Stimulated activated CD4-positive, alpha-beta T cell treated with anti-CD3 and anti-CD28 coated beads, TNF-alpha, amount 100 ng/mL, for 24 hours (primary cell): ENCODE measurements at regions not wholly inside any gene's neighbourhood (a gene's known extent, or its start where the extent isn't known, plus 50 kb on each side); places are given as distances from the start of the nearest gene placed in this dataset.
A peak's percentile ranks its signal among the peaks of the same experiment; 100 is the strongest.
"Not testable (repeated sequence)": the region's sequence is repeated elsewhere in the genome, so short reads cannot be mapped to it uniquely, and the experiment has no call there.

ENCODE experiments used
- DNase-seq, 3 experiments: peaks; one replicate each; pipeline ENCODE4 v3.0.0-alpha.2; 2020; ENCODE audit warnings: low read depth in 3 of 3

- DNase-seq = no peak
Measured at GRCh38 chr22:22120160-22120559, 124.4 kb upstream of the VPREB1 start.

DNA sequence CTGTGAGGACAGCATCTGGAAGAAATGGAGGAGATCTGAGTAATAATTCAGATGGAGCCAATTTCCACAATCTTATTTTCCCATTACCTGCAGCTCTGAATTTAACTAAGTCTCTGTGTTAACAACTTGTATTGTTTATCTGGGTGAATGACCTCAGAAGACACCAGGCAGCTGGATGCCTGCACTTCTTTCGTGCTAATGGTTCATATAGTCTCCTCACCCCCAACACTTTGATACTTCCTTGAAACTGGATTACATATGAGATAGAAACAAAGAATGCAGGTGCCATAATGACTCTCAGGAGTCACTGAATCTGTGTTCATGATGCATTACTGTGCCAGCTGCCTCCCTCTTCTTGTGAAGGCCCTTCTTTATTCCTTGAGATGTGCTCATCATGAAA lies 125.6 kb upstream of the VPREB1 start:
- no peak for DNase-seq

GRCh38 chr22:22117864-22118544 lies 126.6 kb upstream of the VPREB1 start:
- DNase-seq = not testable (repeated sequence)

DNA sequence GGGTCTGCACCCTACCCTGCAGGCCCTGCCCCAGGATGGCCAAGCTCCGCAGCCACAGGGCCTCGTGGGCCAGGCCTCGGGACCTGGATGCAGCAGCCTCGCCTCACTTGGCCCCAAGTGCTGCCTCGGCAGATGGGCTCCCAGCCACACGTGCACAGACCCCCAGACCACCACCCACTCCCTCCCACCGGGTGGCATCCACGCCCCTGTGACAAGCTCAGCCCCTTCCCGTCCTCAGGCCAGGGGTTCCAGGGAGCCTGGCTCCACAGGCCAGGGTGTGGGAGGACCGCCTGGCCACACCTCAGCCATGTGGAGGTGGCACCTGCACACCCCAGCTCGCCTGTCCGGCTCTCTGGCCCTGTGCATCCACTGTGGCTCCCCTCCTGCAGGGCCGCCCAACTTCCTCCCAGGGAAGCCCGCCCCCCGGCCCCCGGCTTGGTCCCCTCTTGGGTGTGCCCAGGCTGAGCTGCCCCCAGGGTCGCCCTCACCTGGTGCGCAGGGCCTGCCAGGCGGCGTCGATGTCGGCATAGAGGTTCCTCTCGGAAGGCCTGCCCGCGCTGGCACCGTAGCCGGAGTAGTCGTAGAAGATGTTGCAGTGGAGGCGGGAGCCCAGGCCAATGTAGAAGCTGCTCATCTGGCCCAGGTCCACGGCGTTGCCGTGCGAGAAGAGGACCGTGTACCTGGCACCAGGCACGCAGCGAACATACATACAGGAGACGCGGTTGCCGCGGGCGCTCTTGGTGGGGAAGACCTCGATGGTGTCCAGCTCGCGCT lies 127.4 kb upstream of the VPREB1 start:
- DNase-seq = not testable (repeated sequence)

DNA sequence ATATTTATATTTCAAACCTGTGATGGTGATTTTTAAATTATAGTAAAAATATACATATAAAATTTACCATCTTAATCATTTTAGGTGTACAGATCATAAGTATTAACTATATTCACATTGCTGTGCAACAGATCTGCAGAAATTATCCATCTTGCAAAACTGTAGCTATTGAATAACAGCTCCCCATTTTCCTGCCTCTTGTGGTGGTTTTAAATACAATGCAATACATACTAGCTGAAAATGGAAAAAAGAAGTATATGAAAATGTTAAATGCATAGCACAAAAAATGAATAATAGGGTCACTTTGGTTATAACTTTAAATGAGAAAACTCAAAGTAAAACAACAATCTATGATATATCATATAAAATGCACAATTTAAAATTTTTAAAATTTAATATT lies 130.9 kb upstream of the VPREB1 start:
- no peak for DNase-seq

DNA sequence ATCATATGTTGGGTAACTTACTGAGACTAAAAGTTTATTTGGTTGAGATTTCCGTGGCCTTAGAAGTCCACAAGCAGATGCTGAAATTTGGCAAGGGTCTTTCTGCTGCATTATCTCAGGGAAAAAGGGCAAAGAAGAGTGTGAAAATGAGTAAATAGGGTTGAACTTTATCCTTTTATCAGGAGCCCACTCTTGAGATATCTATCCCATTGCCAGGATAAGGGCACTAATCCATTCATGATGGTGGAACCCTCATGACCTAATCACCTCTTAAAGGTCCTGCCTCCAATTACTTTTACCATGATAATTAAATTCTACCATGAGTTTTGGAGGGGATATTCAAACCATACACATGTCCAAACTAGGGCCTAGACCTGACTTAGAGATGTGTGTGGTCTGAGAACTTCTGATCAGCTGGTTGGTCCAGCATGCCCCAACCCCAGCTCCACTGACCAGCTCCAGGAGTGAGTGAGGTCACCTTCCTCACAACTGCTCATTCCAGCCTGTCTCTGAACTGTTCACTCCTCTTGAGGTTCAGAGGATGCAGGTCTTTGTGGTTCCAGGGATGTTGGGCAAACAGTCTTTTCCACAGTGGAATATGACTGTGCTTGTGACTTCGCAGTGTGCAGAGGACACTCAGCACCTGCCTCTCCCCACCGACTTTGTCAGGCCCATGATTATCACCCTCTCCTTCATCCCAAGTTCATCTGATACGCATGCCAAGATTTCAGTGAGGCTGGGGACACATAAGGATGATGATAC lies 130.1 kb upstream of the TOP3B start:
- DNase-seq = no peak

- no peak for DNase-seq
Measured at GRCh38 chr22:22111983-22112382, 129.4 kb upstream of the TOP3B start.

DNA sequence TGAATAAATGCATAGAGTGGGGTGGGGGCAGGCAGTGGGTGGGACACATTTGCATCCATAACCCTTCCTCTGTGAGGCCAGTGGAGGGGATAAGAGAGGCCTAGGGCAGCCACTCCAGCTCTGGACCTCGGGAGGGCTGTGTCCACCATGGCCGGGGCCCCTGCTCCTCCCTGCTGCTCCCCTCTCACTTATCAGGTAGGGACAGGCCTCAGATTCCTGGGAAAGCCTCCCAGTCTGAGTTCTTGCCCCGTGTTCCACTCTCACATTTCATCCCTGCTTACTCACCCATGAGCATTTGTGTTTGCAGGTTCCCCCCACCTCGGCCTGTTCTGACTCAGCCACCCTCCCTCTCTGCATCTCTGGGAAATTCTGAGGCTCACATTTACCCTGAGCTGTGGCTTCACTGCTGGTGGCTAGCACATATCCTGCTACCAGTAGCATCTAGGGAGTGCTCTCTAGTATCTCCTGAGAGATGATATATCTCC lies 128.7 kb upstream of the TOP3B start:
- peak in 2 of 3 experiments; percentile 5 to 46 for DNase-seq

DNA sequence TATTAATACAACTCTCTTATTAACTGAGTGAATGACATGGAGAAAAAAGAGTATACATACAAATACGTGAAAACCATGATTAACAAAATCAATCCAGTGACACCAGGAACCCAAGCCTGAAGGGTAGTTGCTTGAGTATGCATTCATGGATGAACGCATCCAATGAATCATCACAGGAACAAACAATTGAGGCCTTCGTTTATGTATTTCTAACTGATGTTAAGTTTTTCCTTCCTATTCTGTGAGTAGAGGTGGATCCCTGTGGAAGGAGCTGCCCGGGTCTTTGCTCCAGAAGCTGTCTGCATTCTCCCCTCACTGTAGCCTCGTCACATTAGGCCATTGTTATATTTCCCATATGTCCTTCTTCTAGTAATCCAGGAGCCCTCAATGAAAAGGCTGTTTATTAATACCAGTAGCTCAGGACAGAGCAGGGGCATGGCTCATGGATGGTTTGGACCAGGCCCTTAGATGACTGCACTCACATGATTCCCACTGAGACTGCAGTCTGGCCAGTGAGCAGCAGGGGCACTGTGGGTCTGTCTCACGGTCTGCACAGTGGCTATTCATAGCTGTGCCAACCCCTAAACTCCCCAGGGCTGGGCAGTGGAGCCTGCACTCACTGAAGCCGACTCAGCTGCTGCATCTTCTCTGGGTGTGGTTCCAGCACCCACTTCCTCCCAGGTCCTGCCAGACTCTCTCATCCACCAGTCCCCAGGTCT lies 128.1 kb upstream of the TOP3B start:
- DNase-seq = peak in 1 of 3 experiments; percentile 31

GRCh38 chr22:22109693-22110466 lies 127.3 kb upstream of the TOP3B start:
- no peak for DNase-seq

DNA sequence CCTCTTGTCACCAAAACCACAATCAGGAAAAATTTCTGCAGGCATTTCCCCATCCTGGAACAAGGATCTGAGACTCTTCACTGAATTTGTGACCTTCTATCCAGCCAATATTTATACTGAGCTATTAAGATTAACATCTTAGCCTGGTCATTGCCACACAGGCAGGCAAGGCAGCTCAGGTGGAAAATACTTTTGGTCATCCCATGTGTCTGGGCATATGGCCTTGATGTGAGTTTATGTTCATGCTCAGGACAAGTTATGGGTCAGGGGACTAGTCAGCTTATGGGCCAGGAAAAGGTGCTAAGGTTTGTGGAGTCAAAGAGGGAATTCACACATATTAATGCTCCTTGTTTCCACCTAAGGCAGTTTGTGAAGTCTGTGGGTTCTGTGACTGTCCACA lies 124.3 kb upstream of the TOP3B start:
- no peak for DNase-seq

DNA sequence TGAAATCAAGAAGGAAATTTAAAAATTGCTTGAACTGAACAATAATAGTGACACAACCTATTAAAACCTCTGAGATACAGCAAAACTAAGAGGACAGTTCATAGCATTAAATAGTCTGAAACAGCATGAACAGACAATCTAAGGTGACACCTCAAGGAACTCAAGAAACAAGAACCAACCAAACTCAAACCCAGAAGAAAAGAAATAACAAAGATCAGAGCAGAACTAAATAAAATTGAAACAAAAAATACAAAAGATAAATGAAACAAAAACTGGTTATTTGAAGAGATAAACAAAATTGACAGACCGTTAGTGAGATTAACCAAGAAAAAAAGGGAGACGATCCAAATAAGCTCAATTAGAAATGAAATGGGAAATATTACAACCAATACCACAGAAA lies 122.8 kb upstream of the TOP3B start:
- DNase-seq = no peak

- DNase-seq = peak in 1 of 3 experiments; percentile 20
Measured at GRCh38 chr22:22103078-22103875, 120.7 kb upstream of the TOP3B start.

GRCh38 chr22:22099833-22100812 lies 117.5 kb upstream of the TOP3B start:
- DNase-seq = no peak

DNA sequence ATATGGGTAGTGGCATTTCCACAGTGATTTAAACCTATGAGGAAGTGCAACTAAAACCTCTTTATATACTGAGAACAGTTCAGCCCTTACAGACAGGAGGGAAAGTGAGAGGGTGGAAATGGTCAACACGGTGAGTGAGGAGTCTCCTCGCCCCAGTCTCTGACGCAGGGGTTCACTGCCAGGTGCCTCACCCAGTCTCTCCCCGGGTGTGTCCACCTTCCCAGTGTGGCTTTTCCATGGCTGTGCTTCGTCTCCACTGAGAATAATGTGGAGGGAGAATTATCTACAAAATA lies 116.6 kb upstream of the TOP3B start:
- no peak for DNase-seq

- DNase-seq = no peak
Measured at GRCh38 chr22:22098457-22099193, 116.0 kb upstream of the TOP3B start.

GRCh38 chr22:22097727-22098228 lies 115.2 kb upstream of the TOP3B start:
- DNase-seq = no peak

DNA sequence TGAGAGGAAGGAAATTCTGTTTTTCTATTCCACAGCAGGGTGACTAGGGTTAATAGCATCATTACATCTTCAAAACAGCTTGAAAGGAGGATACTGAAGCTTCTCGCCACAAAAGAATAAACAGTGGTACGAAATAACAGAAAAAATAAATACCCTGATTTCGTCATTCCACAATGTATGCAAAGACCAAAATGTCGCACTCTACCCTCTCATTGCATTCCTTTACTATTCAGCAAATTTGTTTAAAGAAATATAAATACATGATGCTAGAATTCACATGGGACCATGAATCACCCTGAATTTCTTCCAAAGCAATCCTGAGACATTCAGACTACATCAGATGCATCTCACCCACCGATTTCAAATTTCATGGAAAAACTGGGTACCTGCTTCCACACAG lies 112.3 kb upstream of the TOP3B start:
- no peak for DNase-seq
